Trophoblast cell (in vitro differentiated cells and primary cell): ENCODE measurements at regions not wholly inside any gene's neighbourhood (a gene's known extent, or its start where the extent isn't known, plus 50 kb on each side); places are given as distances from the start of the nearest gene placed in this dataset.
"Not testable (repeated sequence)": the region's sequence is repeated elsewhere in the genome, so short reads cannot be mapped to it uniquely, and the experiment has no call there.

ENCODE experiments used
- DNase-seq, 2 donors: peaks; one replicate each; pipeline ENCODE4 v3.0.0-alpha.2; 2016
- H2AFZ ChIP-seq: 2 replicates; pipeline ENCODE4 v1.6.1; 2013; ENCODE audit warnings: low read length, moderate library complexity, mild to moderate bottlenecking; ENCODE audit not compliant: insufficient read depth, poor library complexity
- H2AK5ac ChIP-seq: 2 replicates; pipeline ENCODE4 v1.6.1; 2013; ENCODE audit warnings: mild to moderate bottlenecking, low read length
- H2BK120ac ChIP-seq: 2 replicates; pipeline ENCODE4 v1.6.1; 2013; ENCODE audit warnings: low read length, mild to moderate bottlenecking, moderate library complexity; ENCODE audit not compliant: insufficient read depth, poor library complexity
- H2BK12ac ChIP-seq: 2 replicates; pipeline ENCODE4 v1.6.1; 2013; ENCODE audit warnings: mild to moderate bottlenecking, low read length, moderate library complexity
- H2BK5ac ChIP-seq: 2 replicates; pipeline ENCODE4 v1.6.1; 2013; ENCODE audit warnings: low read length, low read depth, moderate library complexity, mild to moderate bottlenecking; ENCODE audit not compliant: poor library complexity
- H3K14ac ChIP-seq: 2 replicates; pipeline ENCODE4 v1.6.1; 2013; ENCODE audit warnings: mild to moderate bottlenecking, low read length
- H3K18ac ChIP-seq: 2 replicates; pipeline ENCODE4 v1.6.1; 2013; ENCODE audit warnings: mild to moderate bottlenecking, low read length
- H3K23ac ChIP-seq: 2 replicates; pipeline ENCODE4 v1.6.1; 2013; ENCODE audit warnings: low read length
- H3K27ac ChIP-seq: 2 replicates; pipeline ENCODE4 v1.5.1; 2013; ENCODE audit warnings: low read depth, mild to moderate bottlenecking, inconsistent platforms, low read length, moderate library complexity
- H3K27me3 ChIP-seq: 2 replicates; pipeline ENCODE4 v1.6.1; 2013; ENCODE audit warnings: inconsistent platforms, mild to moderate bottlenecking, low read length, moderate library complexity; ENCODE audit not compliant: insufficient read depth
- H3K36me3 ChIP-seq, 2 experiments: 1 replicate in 1 of 2; 2 replicates in 1 of 2; pipeline ENCODE4 v1.6.1; 2013; ENCODE audit warnings: low read length in 2 of 2, mild to moderate bottlenecking in 2 of 2, moderate library complexity in 1 of 2; ENCODE audit not compliant: insufficient read depth in 2 of 2, control insufficient read depth in 1 of 2
- H3K4ac ChIP-seq: 2 replicates; pipeline ENCODE4 v1.6.1; 2013; ENCODE audit warnings: low read depth, mild to moderate bottlenecking, low read length, moderate library complexity
- H3K4me1 ChIP-seq, 2 experiments: 1 replicate in 1 of 2; 2 replicates in 1 of 2; pipeline ENCODE4 v1.6.1; 2013; ENCODE audit warnings: low read length in 2 of 2, mild to moderate bottlenecking in 2 of 2, moderate library complexity in 1 of 2; ENCODE audit not compliant: insufficient read depth in 2 of 2, control insufficient read depth in 1 of 2
- H3K4me2 ChIP-seq: 2 replicates; pipeline ENCODE4 v1.6.1; 2013; ENCODE audit warnings: inconsistent platforms, mild to moderate bottlenecking, low read length, moderate library complexity
- H3K4me3 ChIP-seq: 2 replicates; pipeline ENCODE4 v1.5.1; 2013; ENCODE audit warnings: mild to moderate bottlenecking, low read depth, low read length, inconsistent platforms
- H3K79me1 ChIP-seq: one replicate; pipeline ENCODE4 v1.6.1; 2013; ENCODE audit warnings: low read length
- H3K79me2 ChIP-seq: 2 replicates; pipeline ENCODE4 v1.6.1; 2013; ENCODE audit warnings: low read length, mild to moderate bottlenecking; ENCODE audit not compliant: control insufficient read depth, insufficient read depth, poor library complexity
- H3K9ac ChIP-seq: 2 replicates; pipeline ENCODE4 v1.6.1; 2013; ENCODE audit warnings: mild to moderate bottlenecking, low read length
- H3K9me3 ChIP-seq: 2 replicates; pipeline ENCODE4 v1.6.1; 2013; ENCODE audit warnings: low read depth, mild to moderate bottlenecking, control low read depth, inconsistent platforms, low read length; ENCODE audit not compliant: insufficient read depth
- H4K12ac ChIP-seq: 2 replicates; pipeline ENCODE4 v1.6.1; 2013; ENCODE audit warnings: low read depth, mild to moderate bottlenecking, low read length, moderate library complexity
- H4K8ac ChIP-seq: 2 replicates; pipeline ENCODE4 v1.6.1; 2013; ENCODE audit warnings: low read depth, mild to moderate bottlenecking, low read length, moderate library complexity
- H4K91ac ChIP-seq: one replicate; pipeline ENCODE4 v1.6.1; 2013; ENCODE audit warnings: low read depth, mild to moderate bottlenecking, low read length, moderate library complexity
- WGBS: extraction: QIAGEN DNeasy Blood & Tissue Kit; methylation state at CpG from one replicate; pipeline ENCODE4 v1.1.7; 2013; ENCODE audit warnings: missing lambda C conversion rate; ENCODE audit not compliant: insufficient read length, insufficient coverage; ENCODE audit errors: extremely low coverage; 5-methylcytosine and 5-hydroxymethylcytosine counted together

GRCh38 chr3:110704332-110704731, 367.3 kb upstream of the NECTIN3 start:
- not testable (repeated sequence) for H3K4me1 ChIP-seq, H3K9me3 ChIP-seq, H3K14ac ChIP-seq, H3K23ac ChIP-seq, H3K9ac ChIP-seq, H2BK5ac ChIP-seq, H4K12ac ChIP-seq, H4K91ac ChIP-seq, H3K79me1 ChIP-seq, H3K27ac ChIP-seq, H2BK12ac ChIP-seq, H3K27me3 ChIP-seq, H2BK120ac ChIP-seq, H2AFZ ChIP-seq, H3K4ac ChIP-seq, H3K36me3 ChIP-seq, H4K8ac ChIP-seq, DNase-seq, H3K79me2 ChIP-seq, H2AK5ac ChIP-seq, H3K4me3 ChIP-seq, H3K18ac ChIP-seq, H3K4me2 ChIP-seq

- no peak overlapping the region for H4K91ac ChIP-seq
- H3K23ac ChIP-seq: peak overlapping the region; percentile 3
- no peak overlapping the region for H4K8ac ChIP-seq
- no peaks in the 10 kb centered on the region for H3K27me3 ChIP-seq
- WGBS: no CpG with 5 or more reads among the region's 1 CpG
- H3K79me1 ChIP-seq: no peaks in the 10 kb centered on the region
- no peak for DNase-seq
- peak overlapping the region; percentile 36 for H2BK12ac ChIP-seq
- no peak overlapping the region for H3K4me3 ChIP-seq
- H3K4ac ChIP-seq: no peak overlapping the region
- H3K79me2 ChIP-seq: no peaks in the 10 kb centered on the region
- no peak overlapping the region for H2AK5ac ChIP-seq
- peak overlapping the region; percentile 11 for H2BK120ac ChIP-seq
- H3K4me2 ChIP-seq: no peak overlapping the region
- no peak overlapping the region for H4K12ac ChIP-seq
- no peaks in the 10 kb centered on the region for H3K4me1 ChIP-seq
- no peaks in the 10 kb centered on the region for H3K36me3 ChIP-seq
- peaks cover 5% of the 10 kb centered on the region for H3K9me3 ChIP-seq
- peak overlapping the region; percentile 19 for H3K14ac ChIP-seq
- no peak overlapping the region for H3K9ac ChIP-seq
- H2AFZ ChIP-seq: no peak overlapping the region
- no peak overlapping the region for H3K27ac ChIP-seq
- H2BK5ac ChIP-seq: peak overlapping the region; percentile 14
- H3K18ac ChIP-seq: no peak overlapping the region
These were observed 363.5 kb upstream of the NECTIN3 start for GRCh38 chr3:110708156-110708555.

GRCh38 chr3:110710156-110710555, 361.5 kb upstream of the NECTIN3 start:
- no peak overlapping the region for H2BK120ac ChIP-seq
- no peak overlapping the region for H2AFZ ChIP-seq
- H3K9me3 ChIP-seq: no peaks in the 10 kb centered on the region
- H4K8ac ChIP-seq: no peak overlapping the region
- peak overlapping the region; percentile 71 for H2BK12ac ChIP-seq
- no peak overlapping the region for H3K18ac ChIP-seq
- no CpG with 5 or more reads among the region's 7 CpGs for WGBS
- H3K79me1 ChIP-seq: no peaks in the 10 kb centered on the region
- H3K79me2 ChIP-seq: no peaks in the 10 kb centered on the region
- no peak for DNase-seq
- no peak overlapping the region for H3K14ac ChIP-seq
- H3K4me2 ChIP-seq: no peak overlapping the region
- peak overlapping the region; percentile 29 for H2AK5ac ChIP-seq
- H4K91ac ChIP-seq: peak overlapping the region; percentile 24
- H2BK5ac ChIP-seq: no peak overlapping the region
- no peak overlapping the region for H3K27ac ChIP-seq
- H3K23ac ChIP-seq: no peak overlapping the region
- H3K27me3 ChIP-seq: no peaks in the 10 kb centered on the region
- H3K36me3 ChIP-seq: no peaks in the 10 kb centered on the region
- no peak overlapping the region for H3K9ac ChIP-seq
- no peaks in the 10 kb centered on the region for H3K4me1 ChIP-seq
- H4K12ac ChIP-seq: no peak overlapping the region
- no peak overlapping the region for H3K4me3 ChIP-seq
- H3K4ac ChIP-seq: no peak overlapping the region

- H2BK120ac ChIP-seq: no peak overlapping the region
- no peaks in the 10 kb centered on the region for H3K36me3 ChIP-seq
- H4K8ac ChIP-seq: no peak overlapping the region
- no peaks in the 10 kb centered on the region for H3K79me2 ChIP-seq
- no peak overlapping the region for H3K9ac ChIP-seq
- no peak overlapping the region for H3K14ac ChIP-seq
- H3K4me1 ChIP-seq: no peaks in the 10 kb centered on the region
- no peak overlapping the region for H2AK5ac ChIP-seq
- no peak overlapping the region for H4K12ac ChIP-seq
- H3K79me1 ChIP-seq: no peaks in the 10 kb centered on the region
- no peak overlapping the region for H3K4me2 ChIP-seq
- no peak overlapping the region for H3K23ac ChIP-seq
- H2AFZ ChIP-seq: no peak overlapping the region
- no peak for DNase-seq
- H3K4me3 ChIP-seq: no peak overlapping the region
- H3K27me3 ChIP-seq: no peaks in the 10 kb centered on the region
- WGBS: no CpG with 5 or more reads among the region's 1 CpG
- no peak overlapping the region for H4K91ac ChIP-seq
- H2BK5ac ChIP-seq: no peak overlapping the region
- no peak overlapping the region for H3K18ac ChIP-seq
- H3K27ac ChIP-seq: no peak overlapping the region
- no peak overlapping the region for H3K4ac ChIP-seq
- no peak overlapping the region for H2BK12ac ChIP-seq
- H3K9me3 ChIP-seq: no peaks in the 10 kb centered on the region
These were observed 361.0 kb upstream of the NECTIN3 start for GRCh38 chr3:110710603-110711002.
